ENCODE measurements at regions not wholly inside any gene's neighbourhood (a gene's known extent, or its start where the extent isn't known, plus 50 kb on each side); places are given as distances from the start of the nearest gene placed in this dataset.

DNA sequence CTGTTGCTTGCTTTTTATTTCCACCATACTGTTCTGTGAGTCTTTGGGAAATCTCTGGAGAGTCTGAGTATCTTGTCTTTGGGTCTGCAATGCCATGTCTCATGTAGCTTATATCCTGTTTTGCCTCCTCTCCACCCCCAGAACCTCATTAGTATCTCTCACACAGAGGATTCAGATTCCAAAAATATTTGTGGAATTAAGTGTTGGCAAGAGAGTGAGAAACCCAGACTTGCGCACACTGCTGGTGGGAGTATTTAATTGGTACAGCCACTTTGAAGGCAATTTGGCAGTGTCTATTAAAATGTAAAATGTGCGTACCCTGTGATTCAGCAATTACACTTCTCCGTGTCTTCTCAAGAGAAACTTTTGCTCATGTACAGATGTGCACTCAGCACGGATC is 68.6 kb downstream of the ZNF621 start:
- no peak for DNase-seq

DNA sequence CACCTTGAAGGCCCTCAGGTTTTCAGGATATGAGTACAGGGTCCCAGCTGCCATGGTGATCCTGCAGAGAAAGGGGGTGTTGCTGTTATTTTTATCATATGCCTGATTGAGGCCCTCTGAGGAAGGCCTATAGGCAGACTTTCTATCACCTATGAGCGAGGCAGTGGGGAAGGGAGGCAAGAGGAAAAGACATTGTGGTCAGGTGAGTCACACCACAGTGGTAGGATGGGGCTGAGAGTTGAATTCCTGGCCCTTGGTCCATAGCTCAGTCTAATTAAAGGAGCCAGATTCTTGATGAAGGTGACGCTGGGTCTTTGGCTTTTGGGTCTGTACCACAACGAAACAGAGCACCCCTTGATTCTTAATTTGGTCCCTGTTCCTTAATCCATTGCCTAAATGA is 72.7 kb downstream of the ZNF621 start:
- DNase-seq, result no peak

DNA sequence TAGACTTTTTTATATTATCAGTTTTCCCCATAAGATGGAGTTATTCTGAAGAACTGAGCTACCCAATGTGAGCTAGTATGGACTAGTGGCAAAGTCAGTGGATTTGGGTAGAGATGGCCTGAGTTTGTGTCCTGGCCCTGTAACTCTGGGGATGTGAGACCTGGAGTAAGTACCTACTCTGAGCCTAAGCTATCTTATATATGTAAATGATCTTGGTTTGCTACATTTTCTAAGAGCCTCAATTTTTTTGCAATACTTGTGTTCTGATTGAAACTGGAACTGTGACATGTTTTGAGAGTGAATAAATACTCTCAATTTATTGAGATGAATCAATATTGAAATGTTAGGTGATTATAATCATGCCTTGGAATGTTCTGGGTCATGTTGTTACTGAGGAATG is 73.6 kb downstream of the ZNF621 start:
- no peak for DNase-seq

DNA sequence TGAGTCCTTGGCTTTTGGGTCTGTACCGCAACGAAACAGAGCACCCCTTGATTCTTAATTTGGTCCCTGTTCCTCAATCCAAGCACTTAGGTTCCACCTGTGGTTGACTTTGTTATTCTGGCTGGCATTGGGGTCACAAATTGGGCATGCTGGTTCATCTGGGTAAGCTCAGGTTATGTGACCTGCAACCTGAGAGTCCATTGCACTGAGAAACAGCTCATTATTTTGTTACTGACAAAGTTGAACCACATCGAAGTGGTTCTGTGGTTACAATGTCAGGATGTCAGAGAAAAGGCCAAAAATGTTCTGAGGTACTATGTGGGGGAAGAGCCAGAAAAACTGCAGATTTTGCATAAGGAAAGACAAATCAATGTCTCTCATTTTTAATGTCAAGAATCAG is 74.2 kb downstream of the ZNF621 start:
- DNase-seq, result no peak

DNA sequence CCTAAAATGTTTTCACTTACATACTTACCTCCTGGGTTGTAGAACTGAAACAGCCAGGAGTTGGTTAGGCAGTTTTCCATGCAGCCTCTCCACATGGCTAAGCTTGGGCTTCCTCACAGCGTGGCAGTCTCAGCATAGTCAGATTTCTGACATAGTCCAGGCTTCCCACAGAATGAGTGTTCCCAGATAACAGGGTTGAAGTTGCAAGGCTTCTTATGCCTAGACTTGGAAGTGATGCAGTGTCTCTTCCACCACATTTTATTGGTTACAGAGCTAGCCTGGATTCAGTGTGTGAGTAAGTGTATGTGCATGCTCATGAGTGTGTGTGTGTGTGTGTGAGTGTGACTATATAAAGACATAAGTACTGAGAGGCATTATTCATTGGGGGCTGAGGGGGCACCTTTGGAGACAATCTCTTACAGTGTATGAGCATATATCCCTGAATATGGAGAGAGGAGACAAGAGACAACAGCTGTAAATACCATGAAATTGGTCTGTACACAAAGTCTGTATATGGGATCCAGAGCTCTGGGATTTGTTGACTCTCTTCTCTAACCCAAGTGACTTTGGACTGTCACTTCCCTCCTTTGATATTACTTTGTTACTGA is 78.1 kb downstream of the ZNF621 start:
- no peak for DNase-seq

DNA sequence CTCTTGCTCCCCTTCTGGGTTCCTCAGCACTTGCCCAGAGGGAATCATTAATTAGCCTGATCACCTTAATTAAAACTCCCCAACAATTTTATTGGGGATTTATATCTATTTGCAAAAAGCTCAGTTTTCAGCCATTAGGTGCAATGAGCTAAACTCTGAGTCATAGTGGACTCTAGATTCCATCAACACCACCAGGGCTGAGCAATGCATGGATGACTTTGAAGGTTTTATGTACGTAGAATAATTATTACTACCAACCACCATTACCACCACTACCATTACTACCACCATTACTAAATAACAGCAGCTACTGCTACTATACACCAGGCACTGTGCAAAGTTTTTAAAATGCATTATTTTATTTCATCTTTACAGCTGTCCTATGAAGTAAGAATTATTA is 81.2 kb downstream of the ZNF621 start:
- DNase-seq, result no peak

DNA sequence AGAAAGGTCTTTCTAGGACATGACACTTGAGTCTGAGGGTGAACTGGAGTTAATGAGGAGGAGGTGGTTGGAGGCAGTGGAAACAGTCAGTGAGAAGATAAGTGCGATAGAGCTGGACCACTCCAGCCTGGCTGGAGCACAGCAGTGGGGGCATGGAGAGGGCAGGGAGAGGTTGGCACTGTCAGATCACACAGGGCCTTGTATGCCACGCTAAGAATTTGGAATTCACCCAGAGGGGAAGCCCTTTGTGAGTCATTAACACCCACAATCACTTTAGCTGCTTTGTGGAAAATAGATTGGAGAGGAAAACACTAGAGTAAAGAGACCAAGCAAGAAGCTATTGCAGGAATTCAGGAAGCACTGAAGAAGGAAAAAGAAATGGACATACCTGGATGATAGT is 83.3 kb downstream of the ZNF621 start:
- no peak for DNase-seq

DNA sequence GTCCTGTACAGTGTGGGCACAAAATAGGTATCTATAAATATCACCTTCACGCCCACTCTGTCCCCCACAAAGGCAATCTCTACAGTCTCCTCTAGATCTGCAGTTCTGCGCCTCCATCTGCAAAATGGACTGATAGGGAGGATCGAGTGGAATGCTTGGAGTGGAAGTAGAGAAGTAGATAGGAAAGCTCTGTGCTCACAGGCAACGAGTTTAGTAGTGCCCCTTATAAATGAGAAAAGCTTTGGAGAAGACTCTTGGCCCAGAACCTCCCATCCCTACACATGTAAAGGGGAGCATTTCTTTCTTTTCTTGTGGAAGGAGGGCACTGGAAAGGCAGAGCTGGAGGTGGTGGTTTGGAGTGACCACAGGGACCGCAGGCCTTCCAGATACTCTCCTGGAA is 88.5 kb downstream of the ZNF621 start:
- no peak for DNase-seq

DNA sequence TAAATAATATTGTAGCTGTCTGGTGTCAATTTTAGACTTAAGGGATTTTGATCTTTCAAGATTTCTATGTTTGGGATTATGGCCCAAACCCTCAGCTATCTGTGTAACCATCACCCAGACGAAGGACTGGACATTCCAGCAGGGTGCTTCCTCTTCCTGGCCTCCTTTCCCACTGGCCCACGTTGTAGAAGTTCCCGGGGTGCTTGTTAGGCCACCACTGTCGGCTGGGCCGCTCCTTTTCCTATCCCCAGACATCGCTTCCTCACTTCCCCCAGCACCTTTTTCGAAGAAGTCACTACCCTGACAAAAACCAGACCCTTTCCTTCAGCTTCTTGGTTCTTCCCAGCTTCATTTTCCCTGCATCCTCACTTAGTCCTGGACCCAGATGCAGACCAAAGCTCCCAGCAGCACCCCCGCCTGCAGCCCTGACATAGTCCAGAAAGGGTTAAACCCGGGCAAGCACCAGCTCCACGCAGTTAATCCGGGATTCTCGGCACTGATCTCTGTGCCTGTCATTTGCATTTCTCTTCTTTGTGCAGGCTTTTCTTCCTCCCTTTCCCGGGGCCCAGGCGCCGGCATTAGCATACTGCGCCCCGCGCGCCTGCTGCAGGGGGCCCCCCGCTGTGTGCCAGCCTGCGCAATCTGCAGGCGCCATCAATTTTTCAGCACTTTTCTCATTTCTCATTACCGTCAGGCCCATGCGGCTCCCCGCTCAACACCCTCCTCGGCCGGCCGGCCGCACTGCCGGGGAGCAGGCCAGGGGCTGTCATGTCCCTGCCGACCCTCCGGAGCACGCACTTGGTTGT is 90.6 kb downstream of the ZNF621 start:
- DNase-seq, result peak in 4 of 14 donors; percentile 8 to 81 (median 28)

DNA sequence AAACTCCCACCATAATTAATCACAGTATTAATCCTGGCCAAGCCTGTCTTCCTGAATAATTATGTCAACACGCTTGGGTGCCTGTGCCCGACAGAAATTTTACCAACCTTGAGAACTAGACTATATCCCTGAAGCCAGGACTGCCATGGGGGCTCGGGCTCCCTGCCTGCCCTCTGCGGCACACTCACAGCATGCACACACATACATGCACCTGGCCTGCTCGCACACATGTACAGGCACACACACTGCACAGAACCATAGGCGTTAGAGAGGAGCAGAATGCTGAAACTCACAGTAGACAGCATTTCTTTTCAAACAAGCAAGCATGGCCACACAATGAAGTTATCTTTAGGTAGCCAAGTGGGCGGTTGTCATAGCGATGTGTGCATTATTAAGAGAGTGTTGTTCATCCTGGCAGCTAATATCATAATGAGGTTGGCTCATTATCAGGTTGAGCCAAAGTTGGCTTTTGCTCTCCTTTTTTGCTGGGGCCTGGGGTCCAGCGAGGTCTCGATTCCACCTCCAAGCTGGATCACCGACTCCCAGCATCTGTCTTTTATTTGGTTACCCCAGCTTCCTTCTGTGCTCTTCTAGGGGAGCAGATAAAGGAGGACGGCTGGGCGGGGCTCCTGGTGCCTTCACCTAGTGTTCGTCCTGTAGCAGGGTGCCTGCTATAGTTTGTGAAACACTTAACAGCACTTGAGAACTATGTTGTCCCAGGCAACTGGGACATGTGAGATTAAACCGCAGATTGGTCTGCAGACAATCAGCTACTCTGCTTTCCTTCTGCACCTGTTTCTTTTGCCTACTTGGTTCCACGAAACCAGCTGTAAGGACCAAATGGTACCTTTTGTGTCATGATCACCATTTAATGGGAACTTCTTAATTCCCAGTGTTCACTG is 91.4 kb downstream of the ZNF621 start:
- peak in 1 of 14 donors; percentile 81 for DNase-seq

DNA sequence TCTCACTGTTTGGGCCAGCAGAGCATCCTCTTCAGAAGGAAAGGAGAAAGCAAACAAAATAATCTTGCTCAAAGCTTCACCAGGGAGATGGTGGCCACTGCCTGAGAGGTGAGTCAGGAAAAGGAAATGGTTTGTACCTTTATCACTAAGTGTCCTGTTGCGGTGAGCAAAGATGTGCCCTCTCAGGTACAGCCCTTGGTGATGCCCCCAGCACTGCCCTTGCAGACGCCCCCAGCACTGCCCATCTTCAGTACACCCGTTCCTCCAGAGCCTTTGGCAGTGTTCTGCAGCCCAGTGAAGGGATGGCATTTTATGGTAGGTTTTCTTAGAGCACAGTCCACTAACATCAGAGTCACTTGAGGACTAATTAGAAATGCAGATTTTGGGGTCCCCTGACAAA is 92.3 kb downstream of the ZNF621 start:
- DNase-seq, result no peak

DNA sequence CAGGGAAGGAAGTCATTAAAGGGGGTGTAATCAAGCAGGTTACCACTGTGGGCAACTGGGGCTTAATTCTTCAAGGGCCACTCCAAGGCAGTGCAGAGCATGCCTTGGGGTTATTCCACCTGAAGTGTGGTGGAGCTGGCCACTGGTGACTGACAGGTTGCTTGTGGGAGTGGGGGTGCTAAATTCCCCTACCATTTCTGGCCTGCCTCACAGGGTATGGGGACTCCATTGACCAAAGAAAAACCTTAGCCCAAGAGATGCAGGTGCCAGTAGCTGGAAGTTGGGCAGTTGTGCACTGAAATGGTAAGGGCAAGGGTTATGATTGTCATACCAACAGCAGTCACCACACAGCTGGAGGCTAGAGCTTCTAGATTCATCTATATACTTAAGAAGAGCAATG is 93.4 kb downstream of the ZNF621 start:
- no peak for DNase-seq

DNA sequence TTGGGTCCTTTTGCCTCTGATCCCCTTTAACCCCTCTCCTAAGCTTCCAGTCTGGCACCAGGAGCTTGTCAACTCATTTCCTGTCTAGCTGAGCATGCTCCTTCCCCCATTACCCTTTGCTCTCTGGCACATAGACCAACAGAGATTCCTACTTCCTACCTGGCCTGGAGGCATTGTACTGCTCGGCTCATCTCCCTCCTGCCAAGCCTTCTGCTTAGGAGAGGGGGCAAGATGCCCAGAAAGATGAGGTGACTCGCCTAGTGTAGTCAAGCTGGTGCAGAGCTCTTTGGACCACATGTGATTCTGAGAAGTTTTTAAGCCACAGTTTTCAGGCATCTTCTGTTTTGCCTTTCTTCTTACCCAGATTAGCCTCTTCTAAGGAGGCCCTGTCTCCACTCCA is 95.4 kb downstream of the ZNF621 start:
- peak in 1 of 14 donors; percentile 73 for DNase-seq

DNA sequence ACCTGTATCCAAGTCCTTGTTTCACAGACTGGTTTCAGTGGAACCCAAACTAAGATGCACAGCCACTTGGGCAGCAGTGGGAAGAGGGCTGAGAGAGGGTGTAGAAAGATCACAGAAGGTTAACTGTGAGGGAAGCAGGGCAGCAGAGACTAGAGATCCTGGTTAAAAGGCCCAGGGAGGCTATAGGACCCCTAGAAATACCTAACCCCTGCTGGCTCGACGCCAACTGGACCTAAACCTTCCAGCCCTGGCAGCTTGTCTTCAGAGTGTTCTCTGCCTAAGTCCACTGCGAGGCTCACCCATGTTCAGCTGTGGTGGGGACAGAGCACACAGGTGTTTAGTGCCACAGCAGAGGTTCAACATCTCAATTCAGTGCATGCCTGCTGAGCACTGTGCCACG is 96.5 kb downstream of the ZNF621 start:
- no peak for DNase-seq

DNA sequence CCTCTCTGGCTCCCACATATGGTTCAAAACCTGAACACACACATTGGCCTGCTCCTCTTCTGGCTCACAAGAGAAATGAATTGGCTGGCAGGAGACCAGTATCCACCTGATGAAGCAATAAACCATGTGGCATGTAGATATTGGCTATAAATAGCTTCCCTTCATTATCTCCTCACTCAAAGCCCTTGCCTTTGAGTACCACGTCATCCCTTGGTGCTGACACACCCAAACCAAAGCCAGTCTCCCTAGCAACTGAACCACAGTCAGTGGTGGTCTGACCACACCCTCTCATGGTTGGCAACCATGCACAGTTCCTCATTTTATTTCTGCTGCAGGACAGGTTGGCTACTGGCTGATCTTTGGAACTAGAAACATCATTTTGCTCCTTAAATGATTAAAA is 98.8 kb downstream of the ZNF621 start:
- DNase-seq, result no peak

DNA sequence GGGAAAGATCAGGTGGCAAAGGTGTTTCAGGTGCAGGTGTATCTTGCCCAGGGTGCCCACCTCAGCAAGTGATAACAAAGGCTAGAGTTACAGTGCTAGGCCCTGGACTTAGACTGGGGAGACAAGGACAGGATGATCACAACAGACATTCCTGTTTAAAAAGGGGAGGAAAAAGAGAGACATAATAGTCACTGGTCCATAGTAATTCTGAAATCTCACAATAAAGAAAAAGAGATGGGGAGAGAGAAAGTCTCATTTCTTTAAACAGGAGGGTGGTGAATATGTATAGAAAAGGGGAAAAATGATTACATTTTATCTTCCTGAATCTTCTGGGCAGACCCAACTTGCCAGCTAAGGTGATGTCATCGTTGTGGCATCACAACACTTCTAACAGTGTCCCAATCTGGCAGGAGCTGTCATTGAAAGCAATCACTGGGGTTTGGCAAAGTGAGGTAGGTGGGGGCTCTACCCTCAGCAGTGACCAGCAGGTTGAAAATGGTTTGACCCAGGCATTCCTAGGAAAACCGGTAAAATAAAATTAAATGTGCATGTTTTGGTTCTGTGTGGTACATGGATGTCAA is 99.5 kb downstream of the ZNF621 start:
- DNase-seq, result no peak

DNA sequence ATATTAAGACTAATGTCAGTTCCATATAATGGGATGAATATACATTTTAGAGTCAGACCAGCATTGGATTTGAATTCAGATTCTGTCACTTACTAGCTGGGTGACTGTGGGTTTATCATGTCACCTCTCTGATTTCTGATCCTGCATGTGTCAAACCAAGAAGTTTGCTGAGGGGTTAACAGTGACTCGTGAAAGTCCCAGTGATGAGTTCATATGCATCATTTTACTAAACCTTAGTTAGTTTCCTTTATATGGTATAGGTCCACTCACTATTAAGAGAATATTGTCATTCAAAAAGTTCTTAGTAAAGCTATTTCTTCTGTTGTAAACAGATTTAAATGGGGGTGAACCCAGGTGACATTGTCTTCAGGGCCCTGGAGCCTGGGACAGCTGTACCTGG is 102.3 kb downstream of the ZNF621 start:
- DNase-seq, result no peak

DNA sequence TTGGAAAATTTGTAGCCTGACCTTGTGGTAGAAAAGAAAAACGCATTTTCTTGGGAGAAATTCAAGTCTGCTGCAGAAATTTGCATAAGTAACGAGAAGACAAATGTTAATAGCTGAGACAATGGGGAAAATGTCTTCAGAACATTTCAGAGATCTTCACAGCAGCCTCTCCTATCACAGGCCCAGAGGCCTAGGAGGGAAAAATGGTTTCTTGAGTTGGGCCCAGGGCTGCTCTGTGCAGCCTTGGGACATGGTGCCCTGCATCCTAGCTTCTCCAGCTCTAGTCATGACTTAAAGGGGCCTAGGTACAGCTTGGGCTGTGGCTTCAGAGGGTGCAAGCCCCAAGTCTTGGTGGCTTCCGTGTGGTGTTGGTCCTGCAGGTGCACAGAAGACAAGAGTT is 104.2 kb downstream of the ZNF621 start:
- DNase-seq, result no peak

DNA sequence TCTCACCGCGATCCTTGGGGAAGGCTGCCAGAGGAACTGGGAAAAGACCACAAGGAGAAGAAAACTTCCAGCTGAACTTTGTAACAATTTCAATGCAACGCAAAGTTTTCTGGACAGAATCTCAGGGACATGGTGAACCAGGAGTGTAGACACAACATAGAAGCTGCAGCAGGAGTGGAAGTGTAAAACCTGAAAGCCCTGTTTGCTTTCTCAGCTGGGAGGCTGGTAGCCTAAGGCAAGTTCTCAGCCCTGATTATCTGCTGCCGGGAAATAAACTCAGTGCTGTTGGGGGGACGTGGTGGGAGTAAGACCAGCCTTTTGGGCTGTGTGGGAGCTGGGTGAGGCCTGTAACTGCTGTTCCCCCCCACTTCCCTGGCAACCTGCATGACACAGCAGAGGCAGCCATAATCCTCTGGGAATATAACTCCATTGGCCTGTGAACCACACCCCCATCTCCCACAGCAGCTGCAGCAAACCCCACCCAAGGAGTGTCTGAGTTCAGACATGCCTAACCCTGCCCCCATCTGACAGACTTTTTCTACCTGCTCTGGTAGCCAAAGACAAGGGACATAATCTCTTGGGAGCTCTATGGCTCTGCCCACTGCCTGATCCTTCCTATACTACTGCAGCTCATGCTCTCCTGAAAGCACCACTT is 106.7 kb downstream of the ZNF621 start:
- DNase-seq, result no peak

DNA sequence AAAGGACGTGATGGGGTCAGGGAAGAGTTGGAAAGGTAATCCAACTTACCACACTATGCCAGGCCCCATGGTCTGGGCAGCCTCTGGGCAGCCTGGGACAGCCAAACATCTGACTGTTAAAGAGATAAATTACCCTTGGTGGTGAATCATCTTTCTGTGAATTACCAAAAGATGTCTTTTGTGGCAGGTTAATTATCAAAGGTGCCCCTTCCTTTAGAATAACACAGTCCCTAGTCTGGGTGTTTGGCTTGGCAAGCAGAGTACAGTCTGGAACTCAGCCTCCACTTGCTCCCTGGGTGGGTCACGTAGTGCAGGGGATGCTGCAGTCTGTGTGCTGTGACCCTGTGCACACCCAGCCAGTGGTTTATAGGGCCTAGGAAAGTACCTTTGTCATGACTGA is 113.1 kb downstream of the ZNF621 start:
- no peak for DNase-seq

DNA sequence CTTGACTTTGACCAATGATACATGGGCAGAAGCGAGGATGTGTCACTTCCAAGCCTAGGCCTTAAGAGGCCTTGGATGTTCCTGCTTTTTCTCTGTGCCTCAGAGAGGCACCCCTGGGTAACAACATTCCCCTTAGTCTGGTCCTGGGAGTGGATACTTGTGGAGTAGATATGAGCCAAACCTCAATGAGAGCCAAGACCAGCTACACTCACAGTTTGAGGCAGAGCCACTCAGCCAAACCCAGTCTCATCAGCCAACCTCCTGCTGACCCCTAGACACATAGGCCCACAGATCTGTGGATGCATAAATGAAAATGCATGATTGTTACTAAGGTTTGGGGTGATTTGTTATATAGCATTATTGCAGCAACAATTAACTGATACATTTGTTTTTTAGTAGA is 114.2 kb downstream of the ZNF621 start:
- DNase-seq, result peak in 1 of 14 donors; percentile 9

DNA sequence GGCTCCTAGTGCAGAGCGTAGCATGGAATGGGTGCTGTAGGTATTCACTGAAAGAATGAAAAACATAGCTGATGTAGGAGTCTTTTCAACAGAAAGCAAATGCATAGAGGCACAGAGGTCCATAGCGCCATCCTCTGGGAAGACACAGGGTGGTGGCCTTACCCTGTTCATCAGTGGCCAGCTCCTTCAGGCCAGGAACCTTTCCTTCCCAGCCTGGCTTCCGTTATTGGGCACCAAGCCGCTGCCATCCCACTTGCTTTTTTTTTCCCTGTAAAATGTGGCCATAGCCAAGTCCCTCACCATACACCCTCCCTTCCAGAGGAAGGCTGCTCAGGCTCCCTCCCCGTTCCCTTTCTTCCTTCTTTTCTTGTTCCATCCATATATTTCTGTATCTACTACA is 118.1 kb downstream of the ZNF621 start:
- DNase-seq, result peak in 1 of 14 donors; percentile 65
